Esophagus muscularis mucosa (tissue), 4 donors: ENCODE measurements at regions not wholly inside any gene's neighbourhood (a gene's known extent, or its start where the extent isn't known, plus 50 kb on each side); places are given as distances from the start of the nearest gene placed in this dataset.

Experiments
- DNase-seq: peaks from one replicate; pipeline ENCODE4 v3.0.0-alpha.2; 2017; ENCODE audit errors: extremely low spot score
- H3K27ac ChIP-seq, 4 donors: fragments of 200-600 bp; sonication (generic); replicated peaks in 1 of 4; 1 replicate in 3 of 4; 2 replicates in 1 of 4; pipeline ENCODE4 v1.5.1; 2016 to 2019; ENCODE audit warnings: mild to moderate bottlenecking in 1 of 4
- H3K27me3 ChIP-seq, 4 donors: fragments of 200-600 bp; sonication (generic); one replicate each; pipeline versions ENCODE4 v1.5.1 to v1.6.0; 2016 to 2019
- H3K36me3 ChIP-seq, 4 donors: fragments of 200-600 bp; sonication (generic); one replicate each; pipeline ENCODE4 v1.5.1; 2016 to 2019
- H3K4me1 ChIP-seq, 4 donors: fragments of 200-600 bp; sonication (generic); one replicate each; pipeline ENCODE4 v1.5.1; 2016 to 2019
- H3K4me3 ChIP-seq, 4 donors: fragments of 200-600 bp; sonication (generic); 1 replicate in 2 of 4; 2 replicates in 2 of 4; pipeline ENCODE4 v1.5.1; 2016 to 2019; ENCODE audit warnings: mild to moderate bottlenecking in 4 of 4, moderate library complexity in 1 of 4
- H3K9me3 ChIP-seq, 4 donors: fragments of 200-600 bp; sonication (generic); 1 replicate in 3 of 4; 2 replicates in 1 of 4; pipeline ENCODE4 v1.5.1; 2016 to 2019
- EP300 ChIP-seq: sonication (generic); formaldehyde crosslinking; IDR thresholded peaks from one replicate; pipeline ENCODE4 v1.6.1; 2017; ENCODE audit warnings: antibody characterized with exemption
- POLR2A ChIP-seq: fragments of 450-650 bp; IDR thresholded peaks from one replicate; pipeline ENCODE4 v1.6.1; 2017; ENCODE audit warnings: antibody characterized with exemption, moderate library complexity, mild to moderate bottlenecking, low read depth
- POLR2AphosphoS5 ChIP-seq, 2 donors: sonication (generic); formaldehyde crosslinking; IDR thresholded peaks; one replicate each; pipeline ENCODE4 v1.6.1; 2017; ENCODE audit warnings: antibody characterized with exemption in 2 of 2
- WGBS: methylation state at CpG from one replicate; pipeline ENCODE4 v1.1.5; 2018; 5-methylcytosine and 5-hydroxymethylcytosine counted together
- intact Hi-C: fragments of 100-400 bp; cut with DNase I; formaldehyde crosslinking; loops from one replicate; pipeline ENCODE4 v1.15.1; 2023
- TF ChIP-seq, protein P1 (sequence below), 3 experiments: fragments of 200-600 bp in 2 of 3; fragments of 450-650 bp in 1 of 3; sonication (generic) in 2 of 3; IDR thresholded peaks; one replicate each; pipeline ENCODE4 v1.5.1; 2017 to 2019; ENCODE audit warnings: antibody characterized with exemption in 3 of 3, mild to moderate bottlenecking in 2 of 3, moderate library complexity in 1 of 3

DNA sequence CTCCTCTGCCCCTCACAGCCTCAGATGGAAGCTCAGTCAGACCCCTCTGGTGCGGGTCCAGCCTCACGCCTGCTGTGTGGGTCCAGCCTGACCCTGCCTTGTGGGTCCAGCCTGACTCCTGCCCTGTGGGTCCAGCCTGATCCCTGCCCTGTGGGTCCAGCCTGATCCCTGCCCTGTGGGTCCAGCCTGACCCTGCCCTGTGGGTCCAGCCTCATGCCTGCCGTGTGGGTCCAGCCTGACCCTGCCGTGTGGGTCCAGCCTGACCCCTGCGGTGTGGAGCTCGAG lies 445.3 kb downstream of the BRD1 start:
- 78% methylated on average over 5 of the region's 6 CpGs for whole genome bisulfite sequencing
- TF ChIP-seq POLR2AphosphoS5 (IDR thresholded peaks at IDR 0.05), result no peak
- no peak for TF ChIP-seq POLR2A
- TF ChIP-seq EP300, result no peak
- TF ChIP-seq, protein P1, sequence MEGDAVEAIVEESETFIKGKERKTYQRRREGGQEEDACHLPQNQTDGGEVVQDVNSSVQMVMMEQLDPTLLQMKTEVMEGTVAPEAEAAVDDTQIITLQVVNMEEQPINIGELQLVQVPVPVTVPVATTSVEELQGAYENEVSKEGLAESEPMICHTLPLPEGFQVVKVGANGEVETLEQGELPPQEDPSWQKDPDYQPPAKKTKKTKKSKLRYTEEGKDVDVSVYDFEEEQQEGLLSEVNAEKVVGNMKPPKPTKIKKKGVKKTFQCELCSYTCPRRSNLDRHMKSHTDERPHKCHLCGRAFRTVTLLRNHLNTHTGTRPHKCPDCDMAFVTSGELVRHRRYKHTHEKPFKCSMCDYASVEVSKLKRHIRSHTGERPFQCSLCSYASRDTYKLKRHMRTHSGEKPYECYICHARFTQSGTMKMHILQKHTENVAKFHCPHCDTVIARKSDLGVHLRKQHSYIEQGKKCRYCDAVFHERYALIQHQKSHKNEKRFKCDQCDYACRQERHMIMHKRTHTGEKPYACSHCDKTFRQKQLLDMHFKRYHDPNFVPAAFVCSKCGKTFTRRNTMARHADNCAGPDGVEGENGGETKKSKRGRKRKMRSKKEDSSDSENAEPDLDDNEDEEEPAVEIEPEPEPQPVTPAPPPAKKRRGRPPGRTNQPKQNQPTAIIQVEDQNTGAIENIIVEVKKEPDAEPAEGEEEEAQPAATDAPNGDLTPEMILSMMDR (IDR thresholded peaks at IDR 0.05), result no peak
- Histone ChIP-seq H3K9me3 (no peaks in the 10 kb centered on the region), H3K27ac (no peak overlapping the region), H3K4me1 (no peaks in the 10 kb centered on the region), H3K4me3 (no peak overlapping the region), H3K27me3 (peaks cover 0 to 55% (median 0%) of the 10 kb centered on the region in 4 donors), H3K36me3 (no peaks in the 10 kb centered on the region)
- intact Hi-C loops, result loop anchor here (10.0 kb wide), 1 partner anchor 58 kb away; no protein-coding TSS in a partner anchor
- no peak for DNase-seq

GRCh38 chr22:49381595-49382450 lies 445.9 kb downstream of the BRD1 start:
- Histone ChIP-seq H3K27me3 (peaks cover 0 to 60% (median 0%) of the 10 kb centered on the region in 4 donors), H3K36me3 (no peaks in the 10 kb centered on the region), H3K4me1 (no peaks in the 10 kb centered on the region), H3K4me3 (no peak overlapping the region), H3K27ac (no peak overlapping the region), H3K9me3 (no peaks in the 10 kb centered on the region)
- TF ChIP-seq, protein P1 (IDR thresholded peaks at IDR 0.05), result no peak
- TF ChIP-seq POLR2A (no peak), POLR2AphosphoS5 (IDR thresholded peaks at IDR 0.05) (no peak), EP300 (no peak)
- DNase-seq, result no peak
- 54% methylated on average over 17 of the region's 18 CpGs for WGBS
- intact Hi-C loops, result loop anchor here (10.0 kb wide), 1 partner anchor 57 kb away; no protein-coding TSS in a partner anchor

DNA sequence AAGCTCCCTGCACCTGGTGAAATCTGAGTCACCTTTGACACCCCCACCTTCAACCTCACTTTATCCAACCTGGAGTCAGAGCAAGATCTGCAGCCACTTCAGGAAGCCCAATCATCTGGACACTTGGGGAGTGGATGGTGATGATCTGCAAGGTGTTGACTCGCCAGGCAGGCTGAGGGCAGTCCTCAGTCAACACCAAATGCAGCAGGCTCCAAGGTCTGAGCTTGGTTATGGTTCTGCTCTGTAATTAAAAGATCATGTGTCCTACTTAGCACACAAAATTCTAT lies 446.9 kb downstream of the BRD1 start:
- Histone ChIP-seq H3K9me3 (no peaks in the 10 kb centered on the region), H3K27me3 (peaks cover 0 to 60% (median 0%) of the 10 kb centered on the region in 4 donors), H3K4me1 (no peaks in the 10 kb centered on the region), H3K36me3 (no peaks in the 10 kb centered on the region), H3K27ac (no peak overlapping the region), H3K4me3 (no peak overlapping the region)
- TF ChIP-seq EP300 (no peak), POLR2AphosphoS5 (IDR thresholded peaks at IDR 0.05) (no peak), POLR2A (no peak)
- TF ChIP-seq, protein P1 (IDR thresholded peaks at IDR 0.05), result no peak
- intact Hi-C loops, result loop anchor here (10.0 kb wide), 1 partner anchor 56 kb away; no protein-coding TSS in a partner anchor
- DNase-seq, result no peak
- WGBS, result 60% methylated on average over 1 of the region's 1 CpG

- no peak for TF ChIP-seq POLR2A
- TF ChIP-seq EP300, result no peak
- no peak for TF ChIP-seq POLR2AphosphoS5 (IDR thresholded peaks at IDR 0.05)
- TF ChIP-seq, protein P1 (IDR thresholded peaks at IDR 0.05), result no peak
- Histone ChIP-seq H3K4me3 (no peak overlapping the region), H3K27ac (no peak overlapping the region), H3K27me3 (peaks cover 0 to 60% (median 0%) of the 10 kb centered on the region in 4 donors), H3K36me3 (no peaks in the 10 kb centered on the region), H3K4me1 (no peaks in the 10 kb centered on the region), H3K9me3 (no peaks in the 10 kb centered on the region)
- WGBS, result 61% methylated on average over 8 of the region's 12 CpGs
- no peak for DNase-seq
- intact Hi-C loops, result loop anchor here (10.0 kb wide), 1 partner anchor 55 kb away; no protein-coding TSS in a partner anchor
These were observed 447.4 kb downstream of the BRD1 start for GRCh38 chr22:49380095-49380827.
